K562 (cell line): ENCODE measurements at regions not wholly inside any gene's neighbourhood (a gene's known extent, or its start where the extent isn't known, plus 50 kb on each side); places are given as distances from the start of the nearest gene placed in this dataset.

Source experiments
- ATAC-seq: fragments of 200-7000 bp; cut with Tn5 transposase; 3 replicates; pipeline ENCODE4 v1.9.1; 2020; ENCODE audit warnings: moderate library complexity
- BruUV-seq: library from RNA; stranded (reverse); fragments of 400-500 nt; replicated peaks from 2 replicates; lab custom pipeline; 2021; lab: Mats Ljungman, UMichigan
- CTCF ChIA-PET: fragments of 300-600 bp; formaldehyde crosslinking; extraction: SDS; loops from one replicate; lab custom pipeline; 2021; ENCODE audit warnings: low intra/inter-chr PET ratio; lab: Yijun Ruan, JAX
- POLR2A ChIA-PET: fragments of 300-600, 350-650 bp; sonication (Branson Sonifier 250); formaldehyde crosslinking; extraction: SDS; loops from one replicate; lab custom pipeline; 2021; ENCODE audit warnings: antibody characterized with exemption, inconsistent platforms; lab: Yijun Ruan, JAX
- DNase-seq, 4 experiments: peaks; one replicate each; pipeline versions ENCODE4 v3.0.0 to v3.0.0-alpha.2; 2011 to 2018; ENCODE audit warnings: low spot score in 3 of 4, mixed read lengths in 3 of 4; ENCODE audit errors: extremely low read depth in 1 of 4
- FAIRE-seq: peaks from 2 replicates; lab custom pipeline; 2011; peaks lifted over from hg19 to GRCh38; lab: Jason Lieb, UNC
- H2AFZ ChIP-seq: 2 replicates; pipeline ENCODE4 v1.6.0; 2011; ENCODE audit warnings: low read depth, low read length, control low read depth, inconsistent platforms
- H3K27ac ChIP-seq: fragments of 200-600 bp; 3 replicates; pipeline ENCODE4 v1.8.0; 2011; ENCODE audit warnings: low read depth, mild to moderate bottlenecking, control low read depth, inconsistent platforms, low read length, moderate library complexity, mixed read lengths; ENCODE audit errors: extremely low read depth
- H3K27me3 ChIP-seq, 2 experiments: fragments of 300-600 bp in 1 of 2; 2 replicates in 1 of 2; 3 replicates in 1 of 2; pipeline versions ENCODE4 v1.6.0 to v1.8.0; 2011; ENCODE audit warnings: inconsistent platforms in 2 of 2, low read length in 2 of 2, mild to moderate bottlenecking in 1 of 2, mixed read lengths in 1 of 2, moderate library complexity in 1 of 2; ENCODE audit not compliant: control insufficient read depth in 2 of 2, insufficient read depth in 2 of 2
- H3K36me3 ChIP-seq: fragments of 300-600 bp; 3 replicates; pipeline ENCODE4 v1.8.0; 2011; ENCODE audit warnings: mild to moderate bottlenecking, low read length, inconsistent platforms; ENCODE audit not compliant: control insufficient read depth, insufficient read depth
- H3K4me1 ChIP-seq, 2 experiments: fragments of 200-600 bp in 1 of 2; replicated peaks in 1 of 2; 2 replicates in 1 of 2; 3 replicates in 1 of 2; pipeline versions ENCODE4 v1.5.1 to v1.8.0; 2011; ENCODE audit warnings: inconsistent platforms in 2 of 2, low read length in 2 of 2, mild to moderate bottlenecking in 1 of 2, mixed read lengths in 1 of 2, moderate library complexity in 1 of 2; ENCODE audit not compliant: control insufficient read depth in 2 of 2, insufficient read depth in 2 of 2
- H3K4me2 ChIP-seq: 2 replicates; pipeline ENCODE4 v1.6.1; 2011; ENCODE audit warnings: low read length, control low read depth, inconsistent platforms, mixed read lengths; ENCODE audit not compliant: insufficient read depth
- H3K4me3 ChIP-seq: fragments of 200-600 bp; sonication (generic), shearing (Covaris generic); 2 replicates; pipeline ENCODE4 v1.5.1; 2016; ENCODE audit warnings: control low read depth, inconsistent platforms
- H3K79me2 ChIP-seq: fragments of 200-600 bp; 3 replicates; pipeline ENCODE4 v1.8.0; 2011; ENCODE audit warnings: low read length, inconsistent platforms; ENCODE audit not compliant: control insufficient read depth, insufficient read depth
- H3K9ac ChIP-seq, 2 experiments: 2 replicates each; pipeline versions ENCODE4 v1.6.0 to v1.6.1; 2011; ENCODE audit warnings: low read depth in 2 of 2, low read length in 2 of 2, control low read depth in 1 of 2, inconsistent platforms in 1 of 2, mild to moderate bottlenecking in 1 of 2, mixed read lengths in 1 of 2; ENCODE audit not compliant: insufficient read depth in 1 of 2
- H3K9me1 ChIP-seq: one replicate; pipeline ENCODE4 v1.6.0; 2011; ENCODE audit warnings: inconsistent platforms, mild to moderate bottlenecking, low read length, moderate library complexity; ENCODE audit not compliant: control insufficient read depth, insufficient read depth
- H3K9me3 ChIP-seq: replicated peaks from 2 replicates; pipeline ENCODE4 v1.5.1; 2011; ENCODE audit warnings: low read depth, low read length, inconsistent platforms; ENCODE audit not compliant: control insufficient read depth, insufficient read depth
- H4K20me1 ChIP-seq: replicated peaks from 2 replicates; pipeline ENCODE4 v1.6.1; 2011; ENCODE audit warnings: low read length, inconsistent platforms, mixed read lengths; ENCODE audit not compliant: control insufficient read depth, insufficient read depth
- ARID1B ChIP-seq: fragments of 450-650 bp; IDR thresholded peaks from 2 replicates; pipeline ENCODE4 v1.6.1; 2016; ENCODE audit warnings: antibody characterized with exemption, mild to moderate bottlenecking, inconsistent platforms
- ARNT ChIP-seq, 2 experiments: fragments of 450-650 bp; IDR thresholded peaks; 2 replicates each; pipeline ENCODE4 v1.6.1; 2016; ENCODE audit warnings: mild to moderate bottlenecking in 1 of 2
- ETS2 ChIP-seq: IDR thresholded peaks from 2 replicates; pipeline ENCODE4 v1.6.1; 2016; ENCODE audit warnings: borderline replicate concordance, missing genetic modification characterization, mild to moderate bottlenecking, moderate library complexity, missing compliant biosample characterization; ENCODE audit not compliant: poor library complexity, severe bottlenecking
- GABPB2 ChIP-seq: fragments of 250-450 bp; sonication (Bioruptor Pico); conservative IDR thresholded peaks from 2 replicates; pipeline ENCODE4 v1.5.1; 2021; ENCODE audit warnings: mild to moderate bottlenecking
- HNRNPL ChIP-seq: fragments of 200-400 bp; formaldehyde crosslinking; IDR thresholded peaks from 2 replicates; pipeline ENCODE4 v1.6.1; 2017; ENCODE audit warnings: low read depth, mild to moderate bottlenecking, low read length
- NR2C1 ChIP-seq, 2 experiments: fragments of 450-650 bp; IDR thresholded peaks; 2 replicates each; pipeline ENCODE4 v1.6.1; 2017; ENCODE audit warnings: mild to moderate bottlenecking in 2 of 2, antibody characterized with exemption in 1 of 2, inconsistent platforms in 1 of 2, missing compliant biosample characterization in 1 of 2, missing genetic modification characterization in 1 of 2
- NR4A1 ChIP-seq, 2 experiments: fragments of 250-450 bp in 1 of 2; fragments of 450-650 bp in 1 of 2; sonication (Bioruptor Pico) in 1 of 2; IDR thresholded peaks; 2 replicates each; pipeline versions ENCODE4 v1.4.0 to v1.6.1; 2016 to 2020; ENCODE audit warnings: mild to moderate bottlenecking in 2 of 2, missing compliant biosample characterization in 1 of 2, missing genetic modification characterization in 1 of 2, moderate library complexity in 1 of 2
- NUFIP1 ChIP-seq: fragments of 450-650 bp; IDR thresholded peaks from 2 replicates; pipeline ENCODE4 v1.6.1; 2018; ENCODE audit not compliant: partially characterized antibody
- POLR2B ChIP-seq: fragments of 450-650 bp; IDR thresholded peaks from 2 replicates; pipeline ENCODE4 v1.6.1; 2018; ENCODE audit warnings: low read depth; ENCODE audit not compliant: partially characterized antibody
- ZBTB17 ChIP-seq: fragments of 450-650 bp; formaldehyde crosslinking; IDR thresholded peaks from 2 replicates; pipeline ENCODE4 v1.4.0; 2020; ENCODE audit warnings: mild to moderate bottlenecking
- ZNF384 ChIP-seq: IDR thresholded peaks from 2 replicates; pipeline ENCODE4 v1.6.1; 2012; ENCODE audit warnings: low read depth, low read length, improper control_type of control experiment
- ZNF778 ChIP-seq: fragments of 450-650 bp; formaldehyde crosslinking; IDR thresholded peaks from 2 replicates; pipeline ENCODE4 v1.4.0; 2020; ENCODE audit warnings: mild to moderate bottlenecking, moderate library complexity
- WGBS: fragments of 100-300 bp; shearing (Covaris generic); methylation state at CpG from one replicate; pipeline ENCODE4 v1.1.6; 2016; ENCODE audit warnings: low coverage, mixed read lengths; ENCODE audit not compliant: insufficient coverage; ENCODE audit errors: missing lambda C conversion rate; 5-methylcytosine and 5-hydroxymethylcytosine counted together
- in situ Hi-C: fragments of 300-500 bp; cut with MboI; formaldehyde crosslinking; loops from 4 replicates; pipeline ENCODE4 v1.15.0; 2018; ENCODE audit warnings: inconsistent platforms, mixed read lengths
- intact Hi-C: fragments of 100-400 bp; cut with micrococcal nuclease; formaldehyde crosslinking; loops from 2 replicates; pipeline ENCODE4 v1.14.2; 2022
- TF ChIP-seq, protein P1 (sequence below): sonication (generic); formaldehyde crosslinking; IDR thresholded peaks from 2 replicates; pipeline ENCODE4 v1.8.0; 2023; ENCODE audit warnings: mild to moderate bottlenecking, missing genetic modification reagents
- TF ChIP-seq, protein P2 (sequence below), 3 experiments: fragments of 200-800 bp in 1 of 3; sonication (Bioruptor generic) in 1 of 3; sonication (generic) in 1 of 3; formaldehyde crosslinking in 1 of 3; IDR thresholded peaks; 2 replicates each; pipeline versions ENCODE4 v1.6.1 to v1.8.0; 2016 to 2022; ENCODE audit warnings: mild to moderate bottlenecking in 2 of 3, missing compliant biosample characterization in 2 of 3, missing genetic modification characterization in 2 of 3, missing genetic modification reagents in 1 of 3
- TF ChIP-seq, protein P3 (sequence below): fragments of 450-650 bp; formaldehyde crosslinking; IDR thresholded peaks from 2 replicates; pipeline ENCODE4 v1.4.0; 2020; ENCODE audit warnings: mild to moderate bottlenecking, mixed read lengths

DNA sequence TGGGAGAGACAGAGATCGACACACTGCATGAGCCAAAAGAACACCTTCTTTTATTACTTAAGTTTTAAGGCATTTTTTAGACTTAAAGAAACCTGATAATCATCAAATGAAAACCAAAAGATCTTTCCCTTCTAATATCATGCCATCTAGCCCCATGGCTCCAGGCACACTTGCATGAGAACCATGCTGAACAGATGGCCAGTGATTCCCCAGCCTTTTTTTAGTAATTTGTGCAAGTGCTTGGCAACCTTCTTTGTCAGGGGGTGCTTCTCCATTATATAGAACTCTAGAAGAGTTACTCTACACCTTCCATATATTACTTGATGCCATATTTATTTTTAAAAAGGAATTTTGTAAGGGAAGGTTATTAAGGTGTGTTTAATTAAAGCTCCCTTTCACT, 182.2 kb upstream of the TEX13C start:
- Histone ChIP-seq H3K4me3 (no peak overlapping the region), H3K4me1 (no peaks in the 10 kb centered on the region), H3K9me1 (no peaks in the 10 kb centered on the region), H3K9ac (no peak overlapping the region), H3K4me2 (no peak overlapping the region), H2AFZ (no peak overlapping the region), H3K79me2 (no peaks in the 10 kb centered on the region), H3K36me3 (no peaks in the 10 kb centered on the region), H3K27ac (no peak overlapping the region), H3K9me3 (no peaks in the 10 kb centered on the region), H4K20me1 (no peaks in the 10 kb centered on the region), H3K27me3 (no peaks in the 10 kb centered on the region)
- no peak for ATAC-seq
- TF ChIP-seq ZNF384 = no peak
- no peak for TF ChIP-seq ETS2 (tag)
- no peak for TF ChIP-seq HNRNPL
- TF ChIP-seq ZBTB17 (CRISPR knock-in tag) = no peak
- TF ChIP-seq ARID1B = no peak
- no peak for TF ChIP-seq ARNT (IDR thresholded peaks at IDR 0.05)
- TF ChIP-seq, protein P1, sequence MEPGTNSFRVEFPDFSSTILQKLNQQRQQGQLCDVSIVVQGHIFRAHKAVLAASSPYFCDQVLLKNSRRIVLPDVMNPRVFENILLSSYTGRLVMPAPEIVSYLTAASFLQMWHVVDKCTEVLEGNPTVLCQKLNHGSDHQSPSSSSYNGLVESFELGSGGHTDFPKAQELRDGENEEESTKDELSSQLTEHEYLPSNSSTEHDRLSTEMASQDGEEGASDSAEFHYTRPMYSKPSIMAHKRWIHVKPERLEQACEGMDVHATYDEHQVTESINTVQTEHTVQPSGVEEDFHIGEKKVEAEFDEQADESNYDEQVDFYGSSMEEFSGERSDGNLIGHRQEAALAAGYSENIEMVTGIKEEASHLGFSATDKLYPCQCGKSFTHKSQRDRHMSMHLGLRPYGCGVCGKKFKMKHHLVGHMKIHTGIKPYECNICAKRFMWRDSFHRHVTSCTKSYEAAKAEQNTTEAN (CRISPR knock-in tag) = no peak
- no peak for TF ChIP-seq NR2C1 (IDR thresholded peaks at IDR 0.05)
- TF ChIP-seq NR2C1 (tag; IDR thresholded peaks at IDR 0.05) = no peak
- TF ChIP-seq ZNF778 = no peak
- TF ChIP-seq NR4A1 (CRISPR knock-in tag; IDR thresholded peaks at IDR 0.05) = no peak
- TF ChIP-seq NR4A1 (tag; IDR thresholded peaks at IDR 0.05) = no peak
- TF ChIP-seq, protein P2, sequence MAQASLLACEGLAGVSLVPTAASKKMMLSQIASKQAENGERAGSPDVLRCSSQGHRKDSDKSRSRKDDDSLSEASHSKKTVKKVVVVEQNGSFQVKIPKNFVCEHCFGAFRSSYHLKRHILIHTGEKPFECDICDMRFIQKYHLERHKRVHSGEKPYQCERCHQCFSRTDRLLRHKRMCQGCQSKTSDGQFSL (CRISPR knock-in tag; IDR thresholded peaks at IDR 0.05) = no peak
- TF ChIP-seq, protein P2 (tag; IDR thresholded peaks at IDR 0.05) = no peak
- no peak for TF ChIP-seq GABPB2 (CRISPR knock-in tag)
- no peak for TF ChIP-seq NUFIP1
- no peak for TF ChIP-seq POLR2B
- TF ChIP-seq, protein P3, sequence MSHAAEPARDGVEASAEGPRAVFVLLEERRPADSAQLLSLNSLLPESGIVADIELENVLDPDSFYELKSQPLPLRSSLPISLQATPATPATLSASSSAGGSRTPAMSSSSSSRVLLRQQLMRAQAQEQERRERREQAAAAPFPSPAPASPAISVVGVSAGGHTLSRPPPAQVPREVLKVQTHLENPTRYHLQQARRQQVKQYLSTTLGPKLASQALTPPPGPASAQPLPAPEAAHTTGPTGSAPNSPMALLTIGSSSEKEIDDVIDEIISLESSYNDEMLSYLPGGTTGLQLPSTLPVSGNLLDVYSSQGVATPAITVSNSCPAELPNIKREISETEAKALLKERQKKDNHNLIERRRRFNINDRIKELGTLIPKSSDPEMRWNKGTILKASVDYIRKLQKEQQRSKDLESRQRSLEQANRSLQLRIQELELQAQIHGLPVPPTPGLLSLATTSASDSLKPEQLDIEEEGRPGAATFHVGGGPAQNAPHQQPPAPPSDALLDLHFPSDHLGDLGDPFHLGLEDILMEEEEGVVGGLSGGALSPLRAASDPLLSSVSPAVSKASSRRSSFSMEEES = no peak
- POLR2A ChIA-PET = no interaction called here
- FAIRE-seq = no peak
- intact Hi-C loops = loop anchor here (10.0 kb wide), 1 partner anchor 167 kb away; no protein-coding TSS in a partner anchor
- in situ Hi-C loops = loop anchor here (25.0 kb wide), 1 partner anchor 725 kb away; no protein-coding TSS in a partner anchor
- CTCF ChIA-PET = no interaction called here
- BruUV-seq = no TSS peak
- DNase-seq = no peak
- 70% methylated on average over 1 of the region's 1 CpG for WGBS
